ENCODE measurements at regions not wholly inside any gene's neighbourhood (a gene's known extent, or its start where the extent isn't known, plus 50 kb on each side); places are given as distances from the start of the nearest gene placed in this dataset.

DNA sequence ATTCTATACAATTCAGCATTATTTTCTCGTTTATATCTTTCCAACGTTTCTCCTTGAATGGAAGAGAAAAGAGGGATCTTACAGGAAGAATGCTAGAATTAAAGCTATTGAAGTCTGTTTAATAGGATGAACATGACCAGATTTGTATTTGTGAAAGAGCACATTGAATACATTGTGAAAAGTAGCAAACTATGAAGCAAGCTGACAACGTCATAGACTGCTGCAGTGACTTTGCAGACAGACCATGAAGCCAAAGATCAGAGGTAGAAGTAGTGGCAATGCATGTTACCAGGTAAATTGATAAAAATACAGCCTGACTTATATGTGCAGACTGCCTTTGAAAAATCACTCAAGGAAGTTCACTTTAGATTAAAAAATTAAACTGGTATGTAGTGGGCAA, 146.1 kb downstream of the RASSF9 start:
- TF ChIP-seq, protein P1, sequence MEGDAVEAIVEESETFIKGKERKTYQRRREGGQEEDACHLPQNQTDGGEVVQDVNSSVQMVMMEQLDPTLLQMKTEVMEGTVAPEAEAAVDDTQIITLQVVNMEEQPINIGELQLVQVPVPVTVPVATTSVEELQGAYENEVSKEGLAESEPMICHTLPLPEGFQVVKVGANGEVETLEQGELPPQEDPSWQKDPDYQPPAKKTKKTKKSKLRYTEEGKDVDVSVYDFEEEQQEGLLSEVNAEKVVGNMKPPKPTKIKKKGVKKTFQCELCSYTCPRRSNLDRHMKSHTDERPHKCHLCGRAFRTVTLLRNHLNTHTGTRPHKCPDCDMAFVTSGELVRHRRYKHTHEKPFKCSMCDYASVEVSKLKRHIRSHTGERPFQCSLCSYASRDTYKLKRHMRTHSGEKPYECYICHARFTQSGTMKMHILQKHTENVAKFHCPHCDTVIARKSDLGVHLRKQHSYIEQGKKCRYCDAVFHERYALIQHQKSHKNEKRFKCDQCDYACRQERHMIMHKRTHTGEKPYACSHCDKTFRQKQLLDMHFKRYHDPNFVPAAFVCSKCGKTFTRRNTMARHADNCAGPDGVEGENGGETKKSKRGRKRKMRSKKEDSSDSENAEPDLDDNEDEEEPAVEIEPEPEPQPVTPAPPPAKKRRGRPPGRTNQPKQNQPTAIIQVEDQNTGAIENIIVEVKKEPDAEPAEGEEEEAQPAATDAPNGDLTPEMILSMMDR (IDR thresholded peaks at IDR 0.05), result no peak
- no peak for TF ChIP-seq POLR2A (IDR thresholded peaks at IDR 0.05)
